ENCODE measurements at regions not wholly inside any gene's neighbourhood (a gene's known extent, or its start where the extent isn't known, plus 50 kb on each side); places are given as distances from the start of the nearest gene placed in this dataset.
A peak's percentile ranks its signal among the peaks of the same experiment; 100 is the strongest.

DNA sequence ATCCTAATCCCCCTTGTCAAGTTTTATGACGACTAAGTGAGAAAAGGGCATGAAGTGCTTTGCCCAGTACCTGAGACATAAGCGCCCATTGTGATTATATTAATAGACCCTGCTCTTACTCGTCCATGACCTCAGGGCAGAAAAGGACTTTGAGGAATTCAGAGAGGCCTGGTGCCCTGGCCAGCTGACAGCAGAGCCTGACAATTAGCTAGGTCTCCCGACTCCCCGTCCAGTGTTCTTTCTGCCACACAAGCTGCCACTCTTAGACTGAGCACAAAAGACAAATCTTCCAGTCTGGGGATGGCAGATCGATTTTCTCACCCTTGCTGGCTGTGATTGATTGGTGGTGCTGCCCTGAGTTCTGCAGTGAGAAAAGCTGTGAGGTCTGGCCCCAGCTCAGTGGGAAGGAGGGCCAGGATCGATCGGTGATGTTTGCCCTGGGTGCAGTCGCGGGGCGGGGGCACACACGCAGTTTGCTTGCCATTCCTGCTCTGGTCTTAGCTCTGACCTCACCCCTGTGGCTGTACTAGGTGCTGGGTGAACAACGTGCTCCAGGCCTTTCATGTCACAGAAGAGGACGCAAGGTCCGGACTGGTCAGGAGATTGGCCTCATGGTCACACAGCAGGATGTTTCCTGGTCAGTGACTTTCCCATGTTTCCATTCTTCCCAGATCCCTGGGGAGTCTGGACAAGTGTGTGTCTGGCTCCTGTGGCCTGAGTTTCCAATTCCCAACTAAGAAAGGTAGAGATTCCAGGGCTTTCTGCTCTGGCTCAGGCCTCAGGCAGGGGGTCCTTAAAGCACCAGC lies 67.4 kb upstream of the TLE3 start:
- no peak overlapping the region for H3K9ac ChIP-seq (ENCODE audit: low read length in 3 of 3)
- DNase-seq (peak in 1 of 5 donors; percentile 33), FAIRE-seq (no peak)
- no peaks in the 10 kb centered on the region for H3K36me3 ChIP-seq (ENCODE audit: control insufficient read depth in 2 of 3, insufficient read depth in 3 of 3, low read length in 3 of 3)
- H3K9me3 ChIP-seq (ENCODE audit: control insufficient read depth in 2 of 3, insufficient read depth in 1 of 3, low read length in 3 of 3), result no peaks in the 10 kb centered on the region
- H3K4me1 ChIP-seq (ENCODE audit: control insufficient read depth in 2 of 3, insufficient read depth in 2 of 3, low read depth in 1 of 3, low read length in 3 of 3), result peaks cover 0 to 21% (median 8%) of the 10 kb centered on the region in 3 donors
- intact Hi-C loops (cut with DNase I), result no loop called here
- TF ChIP-seq, protein P1, sequence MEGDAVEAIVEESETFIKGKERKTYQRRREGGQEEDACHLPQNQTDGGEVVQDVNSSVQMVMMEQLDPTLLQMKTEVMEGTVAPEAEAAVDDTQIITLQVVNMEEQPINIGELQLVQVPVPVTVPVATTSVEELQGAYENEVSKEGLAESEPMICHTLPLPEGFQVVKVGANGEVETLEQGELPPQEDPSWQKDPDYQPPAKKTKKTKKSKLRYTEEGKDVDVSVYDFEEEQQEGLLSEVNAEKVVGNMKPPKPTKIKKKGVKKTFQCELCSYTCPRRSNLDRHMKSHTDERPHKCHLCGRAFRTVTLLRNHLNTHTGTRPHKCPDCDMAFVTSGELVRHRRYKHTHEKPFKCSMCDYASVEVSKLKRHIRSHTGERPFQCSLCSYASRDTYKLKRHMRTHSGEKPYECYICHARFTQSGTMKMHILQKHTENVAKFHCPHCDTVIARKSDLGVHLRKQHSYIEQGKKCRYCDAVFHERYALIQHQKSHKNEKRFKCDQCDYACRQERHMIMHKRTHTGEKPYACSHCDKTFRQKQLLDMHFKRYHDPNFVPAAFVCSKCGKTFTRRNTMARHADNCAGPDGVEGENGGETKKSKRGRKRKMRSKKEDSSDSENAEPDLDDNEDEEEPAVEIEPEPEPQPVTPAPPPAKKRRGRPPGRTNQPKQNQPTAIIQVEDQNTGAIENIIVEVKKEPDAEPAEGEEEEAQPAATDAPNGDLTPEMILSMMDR (IDR thresholded peaks at IDR 0.05; ENCODE audit: borderline replicate concordance, extremely low read depth, insufficient read depth), result no peak
- no peaks in the 10 kb centered on the region for H3K27me3 ChIP-seq (ENCODE audit: control insufficient read depth, insufficient read depth, low read length)
- no peak overlapping the region for H3K4me3 ChIP-seq (ENCODE audit: low read length in 3 of 3)
- H3K27ac ChIP-seq (ENCODE audit: low read depth in 2 of 2, low read length in 2 of 2), result peak overlapping the region; percentile 53 to 59

DNA sequence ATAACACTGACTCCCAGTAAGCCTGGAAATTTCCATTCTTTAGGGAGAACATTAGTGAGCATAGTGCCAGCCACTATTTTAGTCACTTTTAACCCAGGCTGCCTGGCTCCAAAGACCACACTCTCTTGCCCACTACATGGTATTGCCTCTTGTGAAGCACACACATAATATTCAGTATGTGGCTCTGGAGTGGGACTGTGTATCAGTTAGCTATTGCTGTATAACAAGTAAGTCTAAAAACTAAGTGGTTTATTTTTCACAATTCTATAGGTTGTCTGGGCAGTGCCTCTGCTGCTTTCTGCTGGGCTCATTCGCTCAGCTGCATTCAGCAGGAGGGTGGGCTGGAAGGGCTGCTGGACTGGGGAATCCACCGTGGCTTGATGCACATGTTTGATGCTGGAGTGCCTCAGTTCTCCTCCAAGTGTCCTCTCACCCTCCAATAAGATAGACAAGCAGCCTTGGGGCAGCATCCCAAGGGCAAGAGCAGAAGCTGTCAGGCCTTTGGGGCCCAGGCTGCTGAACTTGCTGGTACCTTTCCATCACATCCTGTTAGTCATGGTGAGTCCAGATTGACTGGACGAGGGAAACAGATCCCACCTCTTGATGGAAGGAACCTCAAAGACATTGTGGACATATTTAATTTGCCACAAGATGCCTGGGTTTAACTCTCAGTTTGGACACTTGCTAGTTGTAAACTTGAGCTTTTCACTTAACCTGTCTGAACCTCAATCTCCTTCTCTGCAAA lies 66.6 kb upstream of the TLE3 start:
- intact Hi-C loops (cut with DNase I), result no loop called here
- no peak overlapping the region for H3K27ac ChIP-seq (ENCODE audit: low read depth in 2 of 2, low read length in 2 of 2)

GRCh38 chr15:70160803-70161565 lies 63.3 kb upstream of the TLE3 start:
- Histone ChIP-seq H3K4me3 (ENCODE audit: low read length in 3 of 3) (no peak overlapping the region), H3K9ac (ENCODE audit: low read length in 3 of 3) (no peak overlapping the region), H3K9me3 (ENCODE audit: control insufficient read depth in 2 of 3, insufficient read depth in 1 of 3, low read length in 3 of 3) (no peaks in the 10 kb centered on the region), H3K27ac (ENCODE audit: low read depth in 2 of 2, low read length in 2 of 2) (no peak overlapping the region), H3K4me1 (ENCODE audit: control insufficient read depth in 2 of 3, insufficient read depth in 2 of 3, low read depth in 1 of 3, low read length in 3 of 3) (peaks cover 0 to 12% (median 8%) of the 10 kb centered on the region in 3 donors), H3K27me3 (ENCODE audit: control insufficient read depth, insufficient read depth, low read length) (no peaks in the 10 kb centered on the region), H3K36me3 (ENCODE audit: control insufficient read depth in 2 of 3, insufficient read depth in 3 of 3, low read length in 3 of 3) (no peaks in the 10 kb centered on the region)
- TF ChIP-seq, protein P1 (IDR thresholded peaks at IDR 0.05; ENCODE audit: borderline replicate concordance, extremely low read depth, insufficient read depth), result no peak
- no peak for FAIRE-seq
- intact Hi-C loops (cut with DNase I), result no loop called here
- DNase-seq, result peak in 1 of 5 donors; percentile 24

More for the DNA sequence above, 66.6 kb upstream of the TLE3 start:
- DNase-seq, result peak in 1 of 5 donors; percentile 9
- Histone ChIP-seq H3K4me3 (ENCODE audit: low read length in 3 of 3) (no peak overlapping the region), H3K27me3 (ENCODE audit: control insufficient read depth, insufficient read depth, low read length) (no peaks in the 10 kb centered on the region), H3K9me3 (ENCODE audit: control insufficient read depth in 2 of 3, insufficient read depth in 1 of 3, low read length in 3 of 3) (no peaks in the 10 kb centered on the region), H3K4me1 (ENCODE audit: control insufficient read depth in 2 of 3, insufficient read depth in 2 of 3, low read depth in 1 of 3, low read length in 3 of 3) (peaks cover 0 to 21% (median 8%) of the 10 kb centered on the region in 3 donors), H3K36me3 (ENCODE audit: control insufficient read depth in 2 of 3, insufficient read depth in 3 of 3, low read length in 3 of 3) (no peaks in the 10 kb centered on the region), H3K9ac (ENCODE audit: low read length in 3 of 3) (no peak overlapping the region)
- TF ChIP-seq, protein P1 (IDR thresholded peaks at IDR 0.05; ENCODE audit: borderline replicate concordance, extremely low read depth, insufficient read depth), result no peak
- no peak for FAIRE-seq
